ENCODE measurements at regions not wholly inside any gene's neighbourhood (a gene's known extent, or its start where the extent isn't known, plus 50 kb on each side); places are given as distances from the start of the nearest gene placed in this dataset.

DNA sequence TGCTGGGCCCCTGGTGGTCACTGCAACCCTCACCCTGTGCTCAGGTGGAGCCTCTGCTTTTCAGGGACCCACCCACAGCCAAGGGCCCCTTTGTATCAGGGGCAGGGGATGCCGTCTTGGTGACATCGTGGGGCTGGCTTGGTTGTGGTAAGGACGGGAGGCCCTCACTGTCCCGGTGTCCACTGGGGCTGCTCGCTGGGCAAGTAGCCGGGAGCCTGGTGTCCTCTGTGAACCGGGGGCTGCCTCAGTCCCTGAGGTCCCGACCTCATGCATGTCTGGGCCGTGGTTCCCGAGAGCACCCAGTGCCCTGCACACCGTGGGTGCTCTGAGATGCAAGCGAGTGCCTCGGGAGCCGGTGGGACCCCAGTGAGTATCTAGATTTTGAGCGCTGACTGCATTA is 56.0 kb upstream of the TTC34 start:
- TF ChIP-seq, protein P1, sequence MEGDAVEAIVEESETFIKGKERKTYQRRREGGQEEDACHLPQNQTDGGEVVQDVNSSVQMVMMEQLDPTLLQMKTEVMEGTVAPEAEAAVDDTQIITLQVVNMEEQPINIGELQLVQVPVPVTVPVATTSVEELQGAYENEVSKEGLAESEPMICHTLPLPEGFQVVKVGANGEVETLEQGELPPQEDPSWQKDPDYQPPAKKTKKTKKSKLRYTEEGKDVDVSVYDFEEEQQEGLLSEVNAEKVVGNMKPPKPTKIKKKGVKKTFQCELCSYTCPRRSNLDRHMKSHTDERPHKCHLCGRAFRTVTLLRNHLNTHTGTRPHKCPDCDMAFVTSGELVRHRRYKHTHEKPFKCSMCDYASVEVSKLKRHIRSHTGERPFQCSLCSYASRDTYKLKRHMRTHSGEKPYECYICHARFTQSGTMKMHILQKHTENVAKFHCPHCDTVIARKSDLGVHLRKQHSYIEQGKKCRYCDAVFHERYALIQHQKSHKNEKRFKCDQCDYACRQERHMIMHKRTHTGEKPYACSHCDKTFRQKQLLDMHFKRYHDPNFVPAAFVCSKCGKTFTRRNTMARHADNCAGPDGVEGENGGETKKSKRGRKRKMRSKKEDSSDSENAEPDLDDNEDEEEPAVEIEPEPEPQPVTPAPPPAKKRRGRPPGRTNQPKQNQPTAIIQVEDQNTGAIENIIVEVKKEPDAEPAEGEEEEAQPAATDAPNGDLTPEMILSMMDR (IDR thresholded peaks at IDR 0.05) = no peak
- TF ChIP-seq ZFP36 (IDR thresholded peaks at IDR 0.05; ENCODE audit: borderline replicate concordance, partially characterized antibody) = no peak
- no peak for TF ChIP-seq HOXB5 (CRISPR knock-in tag; IDR thresholded peaks at IDR 0.05)

Data from A549 (cell line).